ENCODE measurements at regions not wholly inside any gene's neighbourhood (a gene's known extent, or its start where the extent isn't known, plus 50 kb on each side); places are given as distances from the start of the nearest gene placed in this dataset.
"Not testable (repeated sequence)": the region's sequence is repeated elsewhere in the genome, so short reads cannot be mapped to it uniquely, and the experiment has no call there.

- peak; percentile 16 for DNase-seq
These were observed 65.8 kb downstream of the MTX3 start for GRCh38 chr5:79924936-79925893.

GRCh38 chr5:79923431-79923830 lies 67.6 kb downstream of the MTX3 start:
- DNase-seq = no peak

- DNase-seq = no peak
These were observed 68.4 kb downstream of the MTX3 start for GRCh38 chr5:79922626-79923025.

DNA sequence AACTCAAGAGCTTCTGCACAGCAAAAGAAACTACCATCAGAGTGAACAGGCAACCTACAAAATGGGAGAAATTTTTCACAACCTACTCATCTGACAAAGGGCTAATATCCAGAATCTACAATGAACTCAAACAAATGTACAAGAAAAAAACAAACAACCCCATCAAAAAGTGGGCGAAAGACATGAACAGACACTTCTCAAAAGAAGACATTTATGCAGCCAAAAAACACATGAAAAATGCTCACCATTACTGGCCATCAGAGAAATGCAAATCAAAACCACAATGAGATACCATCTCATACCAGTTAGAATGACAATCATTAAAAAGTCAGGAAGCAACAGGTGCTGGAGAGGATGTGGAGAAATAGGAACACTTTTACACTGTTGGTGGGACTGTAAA lies 83.6 kb downstream of the MTX3 start:
- not testable (repeated sequence) for DNase-seq

- not testable (repeated sequence) for DNase-seq
These were observed 88.5 kb downstream of the MTX3 start for GRCh38 chr5:79902571-79902970.

GRCh38 chr5:79901631-79902030 lies 89.4 kb downstream of the MTX3 start:
- no peak for DNase-seq

DNA sequence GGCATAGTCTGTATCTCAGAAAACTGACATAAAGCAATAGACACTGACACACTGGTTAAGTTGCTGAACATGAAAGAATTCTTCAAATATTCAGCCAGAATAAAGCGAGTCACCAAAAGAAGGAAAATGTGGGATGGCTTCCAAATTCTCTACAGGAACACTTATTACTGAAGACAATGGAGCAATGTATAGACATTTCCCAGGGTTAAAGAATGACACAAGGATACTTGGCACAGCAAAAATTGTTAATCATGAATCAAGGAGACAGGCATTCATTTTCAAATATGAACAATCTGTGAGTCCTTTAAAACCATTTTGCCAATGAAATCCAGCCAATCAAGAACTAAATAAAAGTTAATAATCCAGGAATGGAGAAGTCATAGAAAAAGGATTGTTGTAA lies 92.5 kb downstream of the MTX3 start:
- DNase-seq = no peak

DNA sequence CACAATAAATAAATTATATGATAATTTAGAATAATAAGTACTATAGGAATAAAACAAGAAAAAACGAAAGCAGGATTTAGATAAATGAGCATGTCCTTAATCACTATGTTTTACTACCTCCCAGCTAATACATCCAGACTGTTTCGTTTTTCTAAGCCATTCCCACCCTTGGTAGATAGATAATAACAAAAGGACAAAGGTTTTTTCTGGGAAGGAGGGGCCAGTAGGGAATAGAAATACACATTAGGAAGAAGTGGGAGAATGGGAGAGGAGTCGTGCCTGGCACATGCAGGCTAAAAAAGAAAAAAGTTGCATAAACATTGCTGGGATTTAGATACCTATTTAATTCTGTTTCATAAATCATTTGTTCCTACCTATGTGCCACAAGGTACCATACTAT lies 97.1 kb downstream of the MTX3 start:
- DNase-seq = no peak

DNA sequence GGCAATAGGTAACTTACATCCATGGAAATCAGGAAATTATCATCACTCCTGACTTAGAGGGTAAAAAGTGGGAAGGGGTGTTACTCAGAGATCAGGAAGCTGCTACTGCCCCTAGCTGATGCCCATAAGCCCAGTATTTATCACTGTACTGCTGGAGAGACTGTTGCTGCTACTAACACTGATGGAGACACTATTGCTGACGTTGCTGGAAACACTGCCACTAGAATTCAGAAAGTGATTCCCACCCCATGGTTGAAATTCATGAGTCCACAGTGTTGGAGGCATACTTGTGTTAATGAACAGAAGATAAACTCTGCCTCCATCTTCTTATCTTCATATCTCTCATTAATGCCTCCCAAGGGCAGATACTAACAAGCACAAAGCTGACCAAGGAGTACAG lies 97.6 kb downstream of the MTX3 start:
- no peak for DNase-seq

DNA sequence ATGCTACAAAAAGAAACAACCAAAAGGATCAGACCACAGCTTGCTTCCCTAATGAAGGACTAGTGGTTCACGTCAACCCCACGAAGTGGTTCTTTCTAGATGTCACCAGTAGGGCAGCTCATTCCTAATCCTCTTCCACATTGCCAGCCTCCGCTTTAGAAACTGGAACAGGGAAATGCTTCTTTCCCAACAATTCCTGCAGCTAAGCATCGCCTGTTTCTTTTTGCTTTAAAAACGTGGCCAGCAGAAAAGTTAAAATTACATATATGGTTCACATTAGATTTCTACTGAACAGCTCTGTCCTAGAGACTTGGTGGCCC lies 100.2 kb downstream of the MTX3 start:
- DNase-seq = no peak

GRCh38 chr5:79890119-79890929 lies 100.7 kb downstream of the MTX3 start:
- no peak for DNase-seq

DNA sequence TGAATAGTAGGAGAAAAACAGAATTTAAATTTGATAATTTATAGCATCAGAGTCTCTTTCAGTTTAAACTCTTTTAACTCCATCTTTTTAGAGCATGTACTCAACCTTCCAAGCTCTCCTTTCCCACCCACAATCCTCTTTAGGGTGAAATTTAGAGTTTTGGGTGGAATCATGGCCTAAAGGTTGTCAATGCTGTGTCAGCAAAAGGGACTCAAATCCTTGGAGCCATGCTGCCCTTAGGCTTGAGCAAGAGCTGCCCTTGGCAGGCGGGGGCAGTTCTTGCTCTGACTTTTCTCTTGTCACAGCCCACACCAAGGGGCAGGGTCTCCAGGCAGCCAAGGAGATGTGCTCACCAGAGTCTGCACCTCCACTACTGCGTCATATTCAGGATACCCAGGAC lies 102.4 kb downstream of the MTX3 start:
- no peak for DNase-seq

DNA sequence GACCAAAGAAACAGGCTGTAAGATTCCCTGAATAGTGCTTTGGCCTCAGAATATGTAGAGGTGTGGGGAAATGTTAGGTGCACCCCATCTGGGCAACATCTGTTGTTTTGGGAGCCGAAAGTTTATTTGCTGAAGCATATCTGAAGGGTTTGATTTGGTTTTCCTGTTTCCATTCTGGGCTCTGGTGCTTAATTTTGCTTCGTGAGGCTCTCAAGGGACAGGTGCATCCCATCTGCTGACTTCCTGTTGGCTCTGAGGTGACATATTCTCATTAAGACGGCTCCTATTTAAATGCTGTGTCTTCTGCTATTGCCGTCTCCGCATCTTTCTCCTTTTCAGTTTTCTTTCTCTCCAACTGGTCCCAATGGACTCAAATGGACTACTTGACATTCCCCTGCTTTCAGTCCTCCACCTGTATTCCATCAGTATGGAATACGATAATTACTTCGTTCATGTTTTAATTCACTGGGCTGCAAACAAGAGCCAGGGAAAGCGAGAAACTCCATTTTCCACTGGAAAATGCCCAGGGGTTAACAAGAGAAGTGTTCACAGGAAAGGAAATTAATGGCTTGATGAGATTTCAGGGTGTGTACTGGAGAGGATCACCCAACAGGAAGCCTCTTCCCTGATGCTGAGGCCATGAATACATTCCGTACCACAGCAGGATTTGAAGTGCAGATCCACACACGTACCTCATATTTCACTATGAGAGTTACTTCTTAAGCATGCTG lies 104.0 kb downstream of the MTX3 start:
- no peak for DNase-seq

DNA sequence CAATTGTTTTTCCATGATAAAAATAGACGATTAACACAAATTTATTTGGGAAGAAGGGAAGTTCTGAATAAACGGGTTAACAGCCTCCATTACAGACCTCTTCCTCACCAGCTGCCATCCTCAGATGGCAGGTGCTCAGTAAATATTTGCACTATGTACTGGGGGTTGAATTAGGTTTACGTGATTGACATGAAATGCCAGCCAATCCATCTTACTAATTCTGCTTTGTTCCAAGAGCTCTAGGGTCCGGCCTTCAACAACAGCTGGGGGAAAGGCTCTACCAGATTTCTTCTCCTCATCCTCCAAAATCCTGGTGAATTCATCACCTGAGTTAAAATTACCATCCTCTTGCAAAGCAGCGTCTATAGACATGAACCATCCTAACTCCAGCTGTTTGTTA lies 104.6 kb downstream of the MTX3 start:
- peak; percentile 31 for DNase-seq

- not testable (repeated sequence) for DNase-seq
These were observed 111.2 kb downstream of the MTX3 start for GRCh38 chr5:79879880-79880279.

- peak; percentile 44 for DNase-seq
These were observed 112.2 kb downstream of the MTX3 start for GRCh38 chr5:79878721-79879336.

GRCh38 chr5:79878136-79878679 lies 112.9 kb downstream of the MTX3 start:
- no peak for DNase-seq

GRCh38 chr5:79876456-79876855 lies 114.6 kb downstream of the MTX3 start:
- no peak for DNase-seq

GRCh38 chr5:79875230-79875629 lies 115.8 kb downstream of the MTX3 start:
- no peak for DNase-seq

DNA sequence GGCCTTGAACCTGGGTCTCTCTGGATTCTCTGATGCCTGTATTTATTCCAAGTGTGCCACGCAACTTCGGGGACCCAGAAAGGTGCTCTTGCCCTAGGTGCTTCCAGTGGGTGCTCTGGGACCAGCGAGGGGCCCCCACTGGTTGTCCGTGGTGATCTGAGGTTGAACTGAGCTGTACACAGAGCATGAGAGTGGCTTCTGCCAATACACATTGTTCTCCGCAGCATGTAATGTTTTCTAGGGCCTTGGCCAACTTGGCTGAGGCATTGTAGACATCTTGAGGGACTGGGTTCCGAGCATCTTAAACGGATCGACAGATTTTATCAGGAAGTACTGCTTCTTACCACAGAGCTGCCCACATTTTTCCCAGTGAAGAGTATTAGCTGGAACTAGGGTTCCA lies 117.9 kb downstream of the MTX3 start:
- no peak for DNase-seq

GRCh38 chr5:79872291-79872690 lies 118.8 kb downstream of the MTX3 start:
- DNase-seq = peak; percentile 41

- no peak for DNase-seq
These were observed 119.5 kb downstream of the MTX3 start for GRCh38 chr5:79871364-79872120.
